Neuronal stem cell (in vitro differentiated cells): ENCODE measurements at regions not wholly inside any gene's neighbourhood (a gene's known extent, or its start where the extent isn't known, plus 50 kb on each side); places are given as distances from the start of the nearest gene placed in this dataset.
"Not testable (repeated sequence)": the region's sequence is repeated elsewhere in the genome, so short reads cannot be mapped to it uniquely, and the experiment has no call there.

Experiments
- DNase-seq: peaks from one replicate; pipeline ENCODE4 v3.0.0-alpha.2; 2013; ENCODE audit warnings: low spot score
- H2AFZ ChIP-seq: one replicate; pipeline ENCODE4 v1.6.1; 2013; ENCODE audit warnings: mild to moderate bottlenecking, low read length, inconsistent platforms
- H2AK5ac ChIP-seq: 2 replicates; pipeline ENCODE4 v1.6.1; 2013; ENCODE audit warnings: low read depth, mild to moderate bottlenecking, inconsistent platforms, low read length, moderate library complexity, mixed read lengths
- H2BK120ac ChIP-seq: 2 replicates; pipeline ENCODE4 v1.6.1; 2013; ENCODE audit warnings: low read depth, mild to moderate bottlenecking, inconsistent platforms, low read length, moderate library complexity, mixed read lengths
- H2BK12ac ChIP-seq: one replicate; pipeline ENCODE4 v1.6.1; 2013; ENCODE audit warnings: low read length, inconsistent platforms
- H2BK15ac ChIP-seq: 2 replicates; pipeline ENCODE4 v1.6.1; 2013; ENCODE audit warnings: mild to moderate bottlenecking, low read length, inconsistent platforms, mixed read lengths
- H2BK5ac ChIP-seq: one replicate; pipeline ENCODE4 v1.6.1; 2013; ENCODE audit warnings: inconsistent platforms, mild to moderate bottlenecking, low read length, moderate library complexity
- H3K14ac ChIP-seq: one replicate; pipeline ENCODE4 v1.6.1; 2013; ENCODE audit warnings: low read length, inconsistent platforms
- H3K18ac ChIP-seq: 2 replicates; pipeline ENCODE4 v1.6.1; 2013; ENCODE audit warnings: low read length, inconsistent platforms
- H3K23ac ChIP-seq: 2 replicates; pipeline ENCODE4 v1.6.1; 2013; ENCODE audit warnings: low read depth, mild to moderate bottlenecking, mixed read lengths, low read length, inconsistent platforms; ENCODE audit not compliant: poor library complexity
- H3K27ac ChIP-seq: replicated peaks from 3 replicates; pipeline ENCODE4 v1.5.1; 2013; ENCODE audit warnings: low read length, inconsistent platforms
- H3K27me3 ChIP-seq, 3 experiments: 2 replicates each; pipeline ENCODE4 v1.6.1; 2013; ENCODE audit warnings: low read length in 3 of 3, mild to moderate bottlenecking in 2 of 3, inconsistent platforms in 1 of 3, low read depth in 1 of 3, mixed read lengths in 1 of 3, moderate library complexity in 1 of 3; ENCODE audit not compliant: control insufficient read depth in 3 of 3, insufficient read depth in 3 of 3
- H3K36me3 ChIP-seq, 2 donors: replicated peaks in 1 of 2; 2 replicates each; pipeline ENCODE4 v1.6.1; 2013; ENCODE audit warnings: low read length in 2 of 2; ENCODE audit not compliant: control insufficient read depth in 2 of 2, insufficient read depth in 2 of 2
- H3K4ac ChIP-seq: 2 replicates; pipeline ENCODE4 v1.6.1; 2013; ENCODE audit warnings: inconsistent platforms, mild to moderate bottlenecking, low read length, moderate library complexity
- H3K4me1 ChIP-seq, 2 donors: 1 replicate in 1 of 2; 2 replicates in 1 of 2; pipeline ENCODE4 v1.6.1; 2013; ENCODE audit warnings: low read length in 2 of 2, low read depth in 1 of 2; ENCODE audit not compliant: control insufficient read depth in 2 of 2, insufficient read depth in 1 of 2
- H3K4me2 ChIP-seq: one replicate; pipeline ENCODE4 v1.6.1; 2013; ENCODE audit warnings: mild to moderate bottlenecking, low read length, inconsistent platforms; ENCODE audit not compliant: insufficient read depth, poor library complexity, severe bottlenecking
- H3K4me3 ChIP-seq, 2 donors: 2 replicates each; pipeline ENCODE4 v1.5.1; 2013; ENCODE audit warnings: low read length in 2 of 2, mild to moderate bottlenecking in 2 of 2, inconsistent platforms in 1 of 2, moderate library complexity in 1 of 2
- H3K79me1 ChIP-seq: one replicate; pipeline ENCODE4 v1.6.1; 2013; ENCODE audit warnings: low read depth, mild to moderate bottlenecking, inconsistent platforms, low read length, moderate library complexity
- H3K9ac ChIP-seq: one replicate; pipeline ENCODE4 v1.6.1; 2013; ENCODE audit warnings: mild to moderate bottlenecking, low read depth, low read length, inconsistent platforms; ENCODE audit not compliant: poor library complexity
- H3K9me3 ChIP-seq, 2 donors: replicated peaks in 1 of 2; 2 replicates each; pipeline versions ENCODE3 to v1.6.1; 2013; ENCODE audit warnings: low read length in 2 of 2, mild to moderate bottlenecking in 2 of 2, inconsistent platforms in 1 of 2, low read depth in 1 of 2, mixed read lengths in 1 of 2, moderate library complexity in 1 of 2; ENCODE audit not compliant: control insufficient read depth in 2 of 2, insufficient read depth in 1 of 2
- H4K8ac ChIP-seq: one replicate; pipeline ENCODE4 v1.6.1; 2013; ENCODE audit warnings: low read depth, mild to moderate bottlenecking, inconsistent platforms, low read length, moderate library complexity
- H4K91ac ChIP-seq: one replicate; pipeline ENCODE4 v1.6.1; 2013; ENCODE audit warnings: low read length, low read depth, mild to moderate bottlenecking, inconsistent platforms; ENCODE audit not compliant: poor library complexity
- WGBS, 2 donors: extraction: QIAGEN DNeasy Blood & Tissue Kit; methylation state at CpG; one replicate each; pipeline ENCODE4 v1.1.7; 2013; ENCODE audit warnings: missing lambda C conversion rate in 2 of 2, mixed read lengths in 1 of 2; ENCODE audit not compliant: insufficient read length in 2 of 2, insufficient replicate concordance in 1 of 2; ENCODE audit errors: extremely low coverage in 2 of 2; 5-methylcytosine and 5-hydroxymethylcytosine counted together

GRCh38 chr21:28581976-28582375 lies 410.7 kb downstream of the LTN1 start:
- Histone ChIP-seq H2BK5ac (no peak overlapping the region), H3K36me3 (no peaks in the 10 kb centered on the region), H3K23ac (no peak overlapping the region), H2BK15ac (no peak overlapping the region), H3K27me3 (no peaks in the 10 kb centered on the region), H3K9ac (no peak overlapping the region), H3K4me2 (no peak overlapping the region), H3K4me1 (peaks cover 0 to 2% of the 10 kb centered on the region in 2 donors), H2BK120ac (no peak overlapping the region), H4K91ac (no peak overlapping the region), H3K18ac (no peak overlapping the region), H3K4me3 (no peak overlapping the region), H2BK12ac (no peak overlapping the region), H3K9me3 (no peaks in the 10 kb centered on the region), H2AK5ac (no peak overlapping the region), H2AFZ (no peak overlapping the region), H3K79me1 (no peaks in the 10 kb centered on the region), H3K27ac (no peak overlapping the region), H4K8ac (no peak overlapping the region), H3K14ac (no peak overlapping the region), H3K4ac (no peak overlapping the region)
- DNase-seq = no peak
- no CpG with 5 or more reads among the region's 2 CpGs for WGBS, 2 donors

- not testable (repeated sequence) for H3K23ac ChIP-seq, H3K36me3 ChIP-seq, H3K9ac ChIP-seq, H3K27ac ChIP-seq, H2BK12ac ChIP-seq, H2AFZ ChIP-seq, H3K18ac ChIP-seq, H3K4ac ChIP-seq, H3K4me1 ChIP-seq, H3K14ac ChIP-seq, H4K8ac ChIP-seq, H3K4me2 ChIP-seq, H4K91ac ChIP-seq, H3K79me1 ChIP-seq, H3K4me3 ChIP-seq, H2BK120ac ChIP-seq, H2AK5ac ChIP-seq, DNase-seq, H2BK15ac ChIP-seq, H2BK5ac ChIP-seq, H3K27me3 ChIP-seq, H3K9me3 ChIP-seq
- WGBS, 2 donors = no CpG with 5 or more reads among the region's 5 CpGs
Measured at GRCh38 chr21:28581311-28581731, 411.4 kb downstream of the LTN1 start.

GRCh38 chr21:28580585-28580984 lies 412.1 kb downstream of the LTN1 start:
- H2BK5ac ChIP-seq = no peak overlapping the region
- no peak overlapping the region for H2BK120ac ChIP-seq

DNA sequence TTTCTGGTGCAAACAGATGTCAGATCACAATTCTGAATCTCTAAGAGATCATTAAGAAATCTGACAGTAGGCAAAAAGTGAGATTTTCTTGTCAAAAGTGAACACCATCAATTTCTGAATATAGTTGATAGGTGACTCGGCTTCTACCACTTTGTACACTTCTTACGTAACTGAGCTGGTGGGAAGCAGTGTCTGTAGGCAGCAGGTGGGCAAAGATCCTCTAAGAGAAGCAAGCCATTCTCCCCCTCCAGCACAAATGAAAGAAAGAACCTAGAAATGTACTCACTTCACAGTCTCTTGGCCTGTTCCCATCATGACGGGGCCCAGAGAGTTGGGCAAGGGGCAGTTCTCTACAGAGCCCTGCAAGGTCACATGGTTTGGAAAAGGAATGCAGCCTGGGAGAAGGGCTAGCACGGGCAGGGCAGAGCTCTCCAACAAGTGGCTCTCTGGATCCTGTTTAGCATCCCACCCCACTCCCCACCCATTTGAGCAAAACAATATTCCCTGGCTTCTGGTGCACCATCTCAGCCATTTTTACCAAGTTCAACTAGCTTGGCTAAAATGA lies 412.6 kb downstream of the LTN1 start:
- WGBS, 2 donors = no CpG with 5 or more reads among the region's 4 CpGs

More at GRCh38 chr21:28580585-28580984, 412.1 kb downstream of the LTN1 start:
- WGBS, 2 donors = no CpG with 5 or more reads among the region's 2 CpGs
- no peak overlapping the region for H2AFZ ChIP-seq
- no peak overlapping the region for H3K9ac ChIP-seq
- H3K18ac ChIP-seq = no peak overlapping the region
- H3K4me1 ChIP-seq = peaks cover 0 to 2% of the 10 kb centered on the region in 2 donors
- H3K9me3 ChIP-seq = no peaks in the 10 kb centered on the region
- no peaks in the 10 kb centered on the region for H3K27me3 ChIP-seq
- DNase-seq = no peak
- no peak overlapping the region for H3K4ac ChIP-seq
- H3K23ac ChIP-seq = no peak overlapping the region
- H4K91ac ChIP-seq = no peak overlapping the region
- no peaks in the 10 kb centered on the region for H3K36me3 ChIP-seq
- no peak overlapping the region for H2BK15ac ChIP-seq
- no peak overlapping the region for H3K14ac ChIP-seq
- H3K79me1 ChIP-seq = no peaks in the 10 kb centered on the region
- H3K27ac ChIP-seq = no peak overlapping the region
- no peak overlapping the region for H2AK5ac ChIP-seq
- H3K4me3 ChIP-seq = no peak overlapping the region
- H3K4me2 ChIP-seq = no peak overlapping the region
- no peak overlapping the region for H4K8ac ChIP-seq
- H2BK12ac ChIP-seq = no peak overlapping the region

More for the DNA sequence above, 412.6 kb downstream of the LTN1 start:
- Histone ChIP-seq H3K9ac (no peak overlapping the region), H2BK12ac (no peak overlapping the region), H3K14ac (no peak overlapping the region), H2BK5ac (no peak overlapping the region), H3K18ac (peak overlapping the region; percentile 67), H3K27me3 (no peaks in the 10 kb centered on the region), H2AK5ac (no peak overlapping the region), H2BK15ac (no peak overlapping the region), H3K9me3 (no peaks in the 10 kb centered on the region), H4K91ac (no peak overlapping the region), H3K79me1 (no peaks in the 10 kb centered on the region), H3K4ac (no peak overlapping the region), H2AFZ (no peak overlapping the region), H3K4me2 (no peak overlapping the region), H3K36me3 (no peaks in the 10 kb centered on the region), H2BK120ac (no peak overlapping the region), H4K8ac (no peak overlapping the region), H3K23ac (no peak overlapping the region), H3K4me3 (no peak overlapping the region), H3K27ac (no peak overlapping the region), H3K4me1 (peaks cover 0 to 2% of the 10 kb centered on the region in 2 donors)
- DNase-seq = no peak
